Common myeloid progenitor, CD34-positive (primary cell): ENCODE measurements at regions not wholly inside any gene's neighbourhood (a gene's known extent, or its start where the extent isn't known, plus 50 kb on each side); places are given as distances from the start of the nearest gene placed in this dataset.

Experiments used
- CTCF ChIA-PET: fragments of 350-600 bp; sonication (Branson Sonifier 250); formaldehyde crosslinking; loops from one replicate; lab custom pipeline; 2021; ENCODE audit warnings: antibody characterized with exemption; lab: Charles Lee
- POLR2A ChIA-PET: fragments of 350-600 bp; sonication (Branson Sonifier 250); formaldehyde crosslinking; loops from one replicate; lab custom pipeline; 2021; ENCODE audit warnings: antibody characterized with exemption; lab: Charles Lee
- DNase-seq, 3 donors: peaks; one replicate each; pipeline versions ENCODE4 v3.0.0 to v3.0.0-alpha.2; 2013
- H3K27ac ChIP-seq, 2 experiments: 1 replicate in 1 of 2; 2 replicates in 1 of 2; pipeline ENCODE4 v1.7.0; 2013; ENCODE audit warnings: inconsistent platforms in 2 of 2, low read length in 2 of 2, mild to moderate bottlenecking in 2 of 2, low read depth in 1 of 2, moderate library complexity in 1 of 2; ENCODE audit not compliant: severe bottlenecking in 2 of 2, insufficient read depth in 1 of 2, poor library complexity in 1 of 2
- H3K27me3 ChIP-seq, 5 experiments: replicated peaks in 2 of 5; 1 replicate in 3 of 5; 2 replicates in 2 of 5; pipeline versions ENCODE4 v1.6.1 to v1.7.0; 2013; ENCODE audit warnings: low read length in 4 of 5, mild to moderate bottlenecking in 2 of 5, moderate library complexity in 2 of 5, inconsistent platforms in 1 of 5; ENCODE audit not compliant: insufficient read depth in 5 of 5, control insufficient read depth in 4 of 5
- H3K36me3 ChIP-seq, 4 experiments: 1 replicate in 2 of 4; 2 replicates in 2 of 4; pipeline versions ENCODE4 v1.6.1 to v1.7.0; 2013; ENCODE audit warnings: low read length in 3 of 4, control low read depth in 1 of 4, mild to moderate bottlenecking in 1 of 4; ENCODE audit not compliant: control insufficient read depth in 4 of 4, insufficient read depth in 4 of 4
- H3K4me1 ChIP-seq, 4 experiments: 1 replicate in 3 of 4; 2 replicates in 1 of 4; pipeline versions ENCODE4 v1.6.1 to v1.7.1; 2013; ENCODE audit warnings: low read length in 3 of 4, mild to moderate bottlenecking in 3 of 4, control low read depth in 1 of 4, inconsistent platforms in 1 of 4, moderate library complexity in 1 of 4; ENCODE audit not compliant: control insufficient read depth in 4 of 4, insufficient read depth in 4 of 4; ENCODE audit errors: control extremely low read depth in 1 of 4
- H3K4me3 ChIP-seq, 7 experiments: 1 replicate in 4 of 7; 2 replicates in 3 of 7; pipeline versions ENCODE4 v1.5.1 to v1.7.0; 2013; ENCODE audit warnings: mild to moderate bottlenecking in 7 of 7, low read length in 6 of 7, moderate library complexity in 6 of 7, inconsistent platforms in 2 of 7, low read depth in 2 of 7, control low read depth in 1 of 7; ENCODE audit not compliant: insufficient read depth in 4 of 7, control insufficient read depth in 1 of 7; ENCODE audit errors: extremely low read depth in 1 of 7
- H3K9me3 ChIP-seq, 5 experiments: 1 replicate in 4 of 5; 2 replicates in 1 of 5; pipeline versions ENCODE4 v1.6.1 to v1.7.1; 2013; ENCODE audit warnings: low read length in 4 of 5, mild to moderate bottlenecking in 2 of 5, inconsistent platforms in 1 of 5, low read depth in 1 of 5, moderate library complexity in 1 of 5; ENCODE audit not compliant: control insufficient read depth in 4 of 5, insufficient read depth in 2 of 5; ENCODE audit errors: control extremely low read depth in 1 of 5
- WGBS: methylation state at CpG from one replicate; pipeline ENCODE4 v1.1.5; 2013; ENCODE audit not compliant: insufficient coverage; 5-methylcytosine and 5-hydroxymethylcytosine counted together

DNA sequence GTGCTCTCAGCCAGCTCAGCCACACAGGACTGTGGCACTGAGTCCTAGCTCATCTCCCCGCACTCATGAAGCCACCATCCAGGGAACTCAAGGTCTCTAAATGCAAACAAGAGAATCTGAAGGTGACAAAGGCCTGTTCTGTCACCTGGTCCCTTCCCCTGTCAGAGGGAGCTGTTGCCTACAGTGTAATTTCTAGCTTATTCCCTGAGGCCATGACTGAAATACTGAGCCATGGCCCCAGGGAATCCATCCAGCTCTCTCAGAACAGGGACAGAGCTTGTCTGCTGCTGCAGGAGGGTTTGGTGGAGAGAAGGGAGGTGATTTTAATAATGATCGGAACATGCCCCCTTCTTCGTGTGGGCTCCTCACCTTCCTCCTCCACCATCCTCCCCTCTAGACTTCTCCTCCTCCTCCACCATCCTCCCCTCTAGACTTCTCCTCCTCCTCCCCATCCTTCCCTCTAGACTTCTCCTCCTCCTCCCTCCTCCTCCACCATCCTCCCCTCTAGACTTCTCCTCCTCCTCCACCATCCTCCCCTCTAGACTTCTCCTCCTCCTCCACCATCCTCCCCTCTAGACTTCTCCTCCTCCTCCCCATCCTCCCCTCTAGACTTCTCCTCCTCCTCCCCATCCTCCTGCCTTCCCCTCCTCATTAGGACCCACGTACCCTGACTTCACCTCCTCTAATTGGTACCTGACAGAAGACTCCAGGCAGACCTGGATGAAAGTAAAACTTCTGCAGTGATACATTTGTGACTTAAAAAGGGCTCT lies 338.0 kb upstream of the MKI67 start:
- Histone ChIP-seq H3K9me3 (peaks cover 0 to 3% (median 0%) of the 10 kb centered on the region in 5 experiments), H3K4me3 (no peak overlapping the region), H3K27ac (no peak overlapping the region), H3K36me3 (no peaks in the 10 kb centered on the region), H3K27me3 (peaks cover 0 to 17% (median 3%) of the 10 kb centered on the region in 5 experiments), H3K4me1 (no peaks in the 10 kb centered on the region)
- POLR2A ChIA-PET = no interaction called here
- CTCF ChIA-PET = interaction anchor here (1.1 kb wide), 1 partner anchor 11 kb away, joined by 3 read pairs; no protein-coding TSS in a partner anchor
- peak; percentile 45 to 69 (median 50) for DNase-seq
- 61% methylated on average over 3 of the region's 4 CpGs for WGBS

DNA sequence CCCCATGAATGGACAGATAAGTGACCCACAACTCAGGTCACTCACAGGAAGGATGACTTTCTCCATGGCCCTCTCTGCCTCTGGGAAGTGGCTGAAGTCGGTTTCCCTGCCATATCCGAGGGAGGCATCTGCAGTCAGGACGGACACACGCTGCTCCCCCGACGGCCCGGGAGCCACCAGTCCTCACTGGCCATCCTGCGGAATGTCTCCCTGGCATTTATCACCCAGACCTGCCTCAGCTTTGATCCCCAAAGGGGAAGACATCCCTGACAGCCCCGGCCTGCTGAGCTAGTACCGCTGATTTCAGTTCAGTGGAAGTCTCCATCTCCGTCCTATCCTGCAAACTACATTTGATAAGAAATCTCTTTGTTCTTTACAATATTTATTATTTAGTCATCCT lies 339.5 kb upstream of the MKI67 start:
- H3K4me1 ChIP-seq = no peaks in the 10 kb centered on the region
- no peak overlapping the region for H3K4me3 ChIP-seq
- H3K9me3 ChIP-seq = peaks cover 0 to 3% (median 0%) of the 10 kb centered on the region in 5 experiments
- no peaks in the 10 kb centered on the region for H3K36me3 ChIP-seq
- 87% methylated on average over 8 of the region's 11 CpGs for WGBS
- ChIA-PET CTCF (no interaction called here), POLR2A (no interaction called here)
- DNase-seq = no peak
- H3K27me3 ChIP-seq = peaks cover 0 to 17% (median 3%) of the 10 kb centered on the region in 5 experiments
- no peak overlapping the region for H3K27ac ChIP-seq

DNA sequence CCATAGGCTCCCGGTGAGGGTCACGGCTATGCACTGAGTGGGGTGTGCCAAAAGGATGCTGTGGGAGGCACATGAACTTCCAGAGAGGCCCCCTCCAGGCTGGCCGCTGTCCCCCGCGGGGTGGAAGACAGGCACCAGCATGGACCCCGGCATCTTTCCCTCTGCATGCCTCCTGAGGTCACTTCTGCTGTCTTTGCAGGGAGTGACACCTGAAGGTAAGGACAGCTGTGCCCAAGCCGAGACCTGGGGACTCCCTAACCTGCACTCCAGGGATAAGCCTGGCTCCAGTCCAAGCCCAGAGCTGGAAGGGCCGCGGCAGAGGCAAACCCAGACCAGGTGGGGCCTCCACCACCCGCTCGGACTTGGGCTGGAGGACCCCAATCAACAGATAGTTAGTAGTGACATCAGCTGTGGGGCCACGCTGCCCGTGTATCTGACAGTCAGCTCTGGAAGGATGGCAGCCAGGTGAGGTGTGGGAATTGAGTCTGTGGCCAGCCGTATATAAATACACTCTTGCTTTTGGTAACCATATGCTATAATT lies 340.7 kb upstream of the MKI67 start:
- Histone ChIP-seq H3K4me1 (no peaks in the 10 kb centered on the region), H3K27ac (no peak overlapping the region), H3K36me3 (no peaks in the 10 kb centered on the region), H3K9me3 (peaks cover 0 to 3% (median 0%) of the 10 kb centered on the region in 5 experiments), H3K27me3 (peaks cover 0 to 17% (median 3%) of the 10 kb centered on the region in 5 experiments), H3K4me3 (no peak overlapping the region)
- ChIA-PET CTCF (no interaction called here), POLR2A (no interaction called here)
- WGBS = 93% methylated on average over 9 of the region's 14 CpGs
- no peak for DNase-seq

GRCh38 chr10:128468462-128468861 lies 342.2 kb upstream of the MKI67 start:
- peaks cover 0 to 17% (median 0%) of the 10 kb centered on the region in 5 experiments for H3K27me3 ChIP-seq
- POLR2A ChIA-PET = no interaction called here
- 89% methylated on average over 4 of the region's 7 CpGs for WGBS
- no peaks in the 10 kb centered on the region for H3K36me3 ChIP-seq
- no peaks in the 10 kb centered on the region for H3K4me1 ChIP-seq
- H3K27ac ChIP-seq = no peak overlapping the region
- DNase-seq = no peak
- no peak overlapping the region for H3K4me3 ChIP-seq
- CTCF ChIA-PET = interaction anchor here (0.6 kb wide), 1 partner anchor 200 kb away, joined by 3 read pairs; no protein-coding TSS in a partner anchor
- peaks cover 0 to 3% (median 0%) of the 10 kb centered on the region in 5 experiments for H3K9me3 ChIP-seq

- H3K4me3 ChIP-seq = no peak overlapping the region
- no peaks in the 10 kb centered on the region for H3K36me3 ChIP-seq
- ChIA-PET CTCF (no interaction called here), POLR2A (no interaction called here)
- peaks cover 0 to 10% (median 0%) of the 10 kb centered on the region in 5 experiments for H3K27me3 ChIP-seq
- DNase-seq = no peak
- 86% methylated on average over 9 of the region's 9 CpGs for WGBS
- H3K4me1 ChIP-seq = no peaks in the 10 kb centered on the region
- no peak overlapping the region for H3K27ac ChIP-seq
- peaks cover 0 to under 1% (median 0%) of the 10 kb centered on the region in 5 experiments for H3K9me3 ChIP-seq
Measured at GRCh38 chr10:128469515-128469914, 343.3 kb upstream of the MKI67 start.

- ChIA-PET POLR2A (no interaction called here), CTCF (no interaction called here)
- Histone ChIP-seq H3K4me1 (no peaks in the 10 kb centered on the region), H3K27me3 (peaks cover 0 to 10% (median 0%) of the 10 kb centered on the region in 5 experiments), H3K36me3 (no peaks in the 10 kb centered on the region), H3K9me3 (no peaks in the 10 kb centered on the region), H3K27ac (no peak overlapping the region), H3K4me3 (no peak overlapping the region)
- WGBS = 96% methylated on average over 32 of the region's 34 CpGs
- no peak for DNase-seq
Measured at GRCh38 chr10:128470321-128470965, 344.2 kb upstream of the MKI67 start.

- no peaks in the 10 kb centered on the region for H3K36me3 ChIP-seq
- H3K4me3 ChIP-seq = no peak overlapping the region
- H3K4me1 ChIP-seq = no peaks in the 10 kb centered on the region
- H3K27ac ChIP-seq = no peak overlapping the region
- POLR2A ChIA-PET = no interaction called here
- CTCF ChIA-PET = no interaction called here
- WGBS = 95% methylated on average over 8 of the region's 12 CpGs
- no peak for DNase-seq
- H3K27me3 ChIP-seq = peaks cover 0 to 11% (median 0%) of the 10 kb centered on the region in 5 experiments
- no peaks in the 10 kb centered on the region for H3K9me3 ChIP-seq
Measured at GRCh38 chr10:128471151-128471550, 344.9 kb upstream of the MKI67 start.
